Naive thymus-derived CD4-positive, alpha-beta T cell (primary cell): ENCODE measurements at regions not wholly inside any gene's neighbourhood (a gene's known extent, or its start where the extent isn't known, plus 50 kb on each side); places are given as distances from the start of the nearest gene placed in this dataset.

Experiments used
- ATAC-seq: fragments of 150-1000 bp; cut with Tn5 transposase; 2 replicates; pipeline ENCODE4 v1.10.0; 2021; ENCODE audit warnings: mild to moderate bottlenecking, moderate library complexity
- CTCF ChIA-PET: fragments of 350-600 bp; sonication (Branson Sonifier 250); formaldehyde crosslinking; loops from one replicate; lab custom pipeline; 2021; ENCODE audit warnings: antibody characterized with exemption; lab: Charles Lee
- POLR2A ChIA-PET: fragments of 350-600 bp; sonication (Branson Sonifier 250); formaldehyde crosslinking; loops from one replicate; lab custom pipeline; 2021; ENCODE audit warnings: antibody characterized with exemption, inconsistent platforms; lab: Charles Lee
- DNase-seq, 9 donors: peaks; one replicate each; pipeline versions ENCODE4 v3.0.0 to v3.0.0-alpha.2; 2020 to 2022; ENCODE audit warnings: mixed read lengths in 1 of 9
- H3K27ac ChIP-seq: one replicate; pipeline ENCODE4 v1.7.0; 2013; ENCODE audit warnings: mild to moderate bottlenecking, low read depth, low read length, moderate library complexity
- H3K27me3 ChIP-seq, 2 donors: one replicate each; pipeline ENCODE4 v1.7.0; 2013; ENCODE audit warnings: low read length in 2 of 2, mild to moderate bottlenecking in 2 of 2, moderate library complexity in 2 of 2; ENCODE audit not compliant: control insufficient read depth in 2 of 2, insufficient read depth in 2 of 2
- H3K36me3 ChIP-seq, 3 experiments: 1 replicate in 2 of 3; 2 replicates in 1 of 3; pipeline ENCODE4 v1.7.0; 2013; ENCODE audit warnings: low read length in 3 of 3, mild to moderate bottlenecking in 3 of 3, moderate library complexity in 1 of 3; ENCODE audit not compliant: insufficient read depth in 3 of 3, control insufficient read depth in 2 of 3
- H3K4me1 ChIP-seq, 2 donors: one replicate each; pipeline ENCODE4 v1.7.0; 2013; ENCODE audit warnings: low read length in 2 of 2, mild to moderate bottlenecking in 2 of 2, moderate library complexity in 1 of 2; ENCODE audit not compliant: control insufficient read depth in 2 of 2, insufficient read depth in 2 of 2
- H3K4me3 ChIP-seq: 2 replicates; pipeline ENCODE4 v1.7.0; 2013; ENCODE audit warnings: mild to moderate bottlenecking, low read length
- H3K9me3 ChIP-seq, 3 experiments: 1 replicate in 2 of 3; 2 replicates in 1 of 3; pipeline ENCODE4 v1.7.0; 2013; ENCODE audit warnings: low read length in 3 of 3; ENCODE audit not compliant: control insufficient read depth in 2 of 3
- H3K27ac Mint-ChIP-seq, 9 donors: one replicate each; pipeline ENCODE4 v1.8.0; 2020 to 2022; ENCODE audit warnings: mixed read lengths in 9 of 9, mild to moderate bottlenecking in 8 of 9, moderate library complexity in 5 of 9, inconsistent platforms in 2 of 9
- H3K27me3 Mint-ChIP-seq, 5 donors: one replicate each; pipeline ENCODE4 v1.8.0; 2021 to 2022; ENCODE audit warnings: mixed read lengths in 5 of 5, mild to moderate bottlenecking in 1 of 5
- H3K36me3 Mint-ChIP-seq, 5 donors: one replicate each; pipeline ENCODE4 v1.8.0; 2020 to 2022; ENCODE audit warnings: mixed read lengths in 5 of 5, mild to moderate bottlenecking in 3 of 5, inconsistent platforms in 1 of 5
- H3K4me1 Mint-ChIP-seq, 7 donors: one replicate each; pipeline ENCODE4 v1.8.0; 2020 to 2022; ENCODE audit warnings: mixed read lengths in 7 of 7, mild to moderate bottlenecking in 3 of 7, inconsistent platforms in 1 of 7
- H3K4me3 Mint-ChIP-seq, 10 donors: one replicate each; pipeline ENCODE4 v1.8.0; 2020 to 2022; ENCODE audit warnings: mild to moderate bottlenecking in 10 of 10, mixed read lengths in 10 of 10, moderate library complexity in 6 of 10, inconsistent platforms in 2 of 10
- H3K9me3 Mint-ChIP-seq, 11 donors: one replicate each; pipeline ENCODE4 v1.8.0; 2020 to 2022; ENCODE audit warnings: mixed read lengths in 11 of 11, mild to moderate bottlenecking in 4 of 11, inconsistent platforms in 1 of 11, moderate library complexity in 1 of 11
- intact Hi-C, 2 donors: fragments of 100-400 bp; cut with micrococcal nuclease; formaldehyde crosslinking; loops; one replicate each; pipeline ENCODE4 v1.15.1; 2023

DNA sequence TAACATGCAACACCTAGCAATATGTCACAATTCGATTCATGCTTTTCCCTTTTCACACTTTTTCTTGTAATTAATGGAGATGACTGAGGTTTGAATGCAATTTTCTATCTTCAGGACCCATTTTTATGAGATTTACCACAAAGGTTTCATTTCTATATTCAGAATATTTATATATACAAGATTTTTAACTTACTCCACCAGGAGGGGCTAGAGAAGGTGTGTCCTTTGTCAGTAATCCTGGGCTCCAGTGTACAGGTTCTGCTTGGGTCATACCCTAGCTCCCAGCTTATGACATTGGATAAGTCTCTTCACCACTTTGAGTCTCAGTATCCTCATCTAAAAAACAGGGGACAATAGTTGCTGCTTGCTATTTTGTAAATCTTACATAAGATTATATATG, 95.7 kb upstream of the SLC24A5 start:
- DNase-seq (no peak), ATAC-seq (no peak)
- H3K4me1 ChIP-seq, result no peaks in the 10 kb centered on the region
- intact Hi-C loops, result no loop called here
- POLR2A ChIA-PET, result no interaction called here
- H3K27me3 Mint-ChIP-seq, result peaks cover 0 to 23% (median 6%) of the 10 kb centered on the region in 5 donors
- no peak overlapping the region for H3K27ac Mint-ChIP-seq
- H3K4me3 ChIP-seq, result no peak overlapping the region
- peaks cover 0 to 6% (median 0%) of the 10 kb centered on the region in 11 donors for H3K9me3 Mint-ChIP-seq
- no peak overlapping the region for H3K4me3 Mint-ChIP-seq
- no peaks in the 10 kb centered on the region for H3K36me3 Mint-ChIP-seq
- CTCF ChIA-PET, result no interaction called here
- no peak overlapping the region for H3K27ac ChIP-seq
- no peaks in the 10 kb centered on the region for H3K9me3 ChIP-seq
- no peaks in the 10 kb centered on the region for H3K36me3 ChIP-seq
- no peaks in the 10 kb centered on the region for H3K27me3 ChIP-seq
- no peaks in the 10 kb centered on the region for H3K4me1 Mint-ChIP-seq

DNA sequence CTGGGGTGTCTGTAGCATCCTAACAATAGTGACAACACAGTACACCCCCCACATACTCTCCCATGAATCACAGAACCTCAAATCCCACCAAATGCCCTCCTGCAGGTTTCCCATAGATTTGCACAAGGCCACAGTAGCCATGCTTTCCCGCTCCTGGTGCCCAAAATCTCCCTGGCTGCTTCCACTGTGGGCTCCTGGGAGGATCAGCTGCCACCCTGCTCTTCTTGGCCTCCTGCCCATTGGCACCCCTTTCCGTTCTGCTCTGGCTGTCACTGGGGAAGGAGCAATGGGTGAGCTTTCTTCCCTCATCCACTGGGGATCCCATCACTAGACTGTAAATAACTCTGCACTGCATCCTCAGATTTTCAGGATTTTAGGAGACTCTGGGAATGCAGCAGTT, 92.1 kb upstream of the SLC24A5 start:
- no peak for DNase-seq
- H3K27ac ChIP-seq, result no peak overlapping the region
- intact Hi-C loops, result no loop called here
- no peaks in the 10 kb centered on the region for H3K4me1 ChIP-seq
- POLR2A ChIA-PET, result no interaction called here
- no peak overlapping the region for H3K4me3 ChIP-seq
- Mint-ChIP-seq H3K4me1 (no peaks in the 10 kb centered on the region), H3K9me3 (peaks cover 0 to 6% (median 0%) of the 10 kb centered on the region in 11 donors), H3K27me3 (peaks cover 0 to 19% (median 7%) of the 10 kb centered on the region in 5 donors), H3K27ac (no peak overlapping the region), H3K36me3 (no peaks in the 10 kb centered on the region), H3K4me3 (no peak overlapping the region)
- ATAC-seq, result no peak
- no peaks in the 10 kb centered on the region for H3K9me3 ChIP-seq
- CTCF ChIA-PET, result no interaction called here
- no peaks in the 10 kb centered on the region for H3K27me3 ChIP-seq
- H3K36me3 ChIP-seq, result no peaks in the 10 kb centered on the region

DNA sequence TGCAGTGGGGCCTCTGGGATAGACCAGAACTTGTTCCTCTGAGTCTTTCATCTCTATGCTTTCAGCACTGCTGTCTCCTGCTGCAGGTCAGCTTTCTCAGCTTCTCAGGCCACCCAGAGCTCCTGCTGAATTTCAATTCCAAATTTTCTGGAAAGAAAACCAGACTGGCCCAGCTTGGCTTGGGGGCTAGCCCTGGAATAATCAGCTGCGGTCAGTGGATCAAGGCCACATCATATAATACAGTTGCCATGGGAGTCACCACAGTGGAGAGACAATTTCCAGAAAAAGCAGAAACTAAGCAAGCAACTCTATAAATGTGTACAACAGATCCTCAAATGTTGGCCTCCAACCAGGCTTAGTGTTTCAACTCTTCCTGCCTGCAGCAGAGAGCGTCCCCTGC, 91.1 kb upstream of the SLC24A5 start:
- no peaks in the 10 kb centered on the region for H3K36me3 Mint-ChIP-seq
- no peak overlapping the region for H3K27ac Mint-ChIP-seq
- no peak overlapping the region for H3K4me3 ChIP-seq
- H3K4me1 Mint-ChIP-seq, result no peaks in the 10 kb centered on the region
- no peaks in the 10 kb centered on the region for H3K9me3 ChIP-seq
- no peak overlapping the region for H3K4me3 Mint-ChIP-seq
- ATAC-seq (no peak), DNase-seq (no peak)
- H3K27me3 ChIP-seq, result no peaks in the 10 kb centered on the region
- no peaks in the 10 kb centered on the region for H3K36me3 ChIP-seq
- no peaks in the 10 kb centered on the region for H3K4me1 ChIP-seq
- POLR2A ChIA-PET, result no interaction called here
- intact Hi-C loops, result no loop called here
- H3K27ac ChIP-seq, result no peak overlapping the region
- H3K27me3 Mint-ChIP-seq, result peaks cover 0 to 19% (median 16%) of the 10 kb centered on the region in 5 donors
- peaks cover 0 to 6% (median 0%) of the 10 kb centered on the region in 11 donors for H3K9me3 Mint-ChIP-seq
- CTCF ChIA-PET, result no interaction called here

DNA sequence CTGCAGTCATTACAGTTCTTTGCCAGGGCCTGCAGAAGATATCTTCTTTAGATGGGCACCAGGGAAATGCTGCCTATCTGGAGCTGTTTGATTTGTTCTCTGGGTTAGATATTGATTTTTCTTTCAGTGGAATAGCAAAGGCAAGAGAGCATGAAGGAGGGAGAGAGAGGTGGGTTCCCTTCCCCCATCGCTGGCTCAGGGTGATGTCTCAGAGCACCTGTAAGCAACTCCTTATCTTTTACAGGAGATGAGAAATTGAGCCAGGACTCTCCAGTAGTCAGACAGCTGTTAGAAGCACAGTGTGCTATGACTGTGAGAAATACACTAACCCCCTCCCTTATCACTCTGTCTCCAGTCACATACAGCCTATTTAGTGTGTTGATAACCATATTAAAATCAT, 89.3 kb upstream of the SLC24A5 start:
- no peaks in the 10 kb centered on the region for H3K36me3 Mint-ChIP-seq
- ATAC-seq, result no peak
- no peaks in the 10 kb centered on the region for H3K27me3 ChIP-seq
- CTCF ChIA-PET, result no interaction called here
- no peak overlapping the region for H3K4me3 Mint-ChIP-seq
- no peaks in the 10 kb centered on the region for H3K4me1 ChIP-seq
- no peak overlapping the region for H3K27ac ChIP-seq
- H3K36me3 ChIP-seq, result no peaks in the 10 kb centered on the region
- intact Hi-C loops, result no loop called here
- peaks cover 0 to 18% (median 9%) of the 10 kb centered on the region in 5 donors for H3K27me3 Mint-ChIP-seq
- H3K9me3 Mint-ChIP-seq, result peaks cover 0 to 4% (median 0%) of the 10 kb centered on the region in 11 donors
- POLR2A ChIA-PET, result no interaction called here
- no peaks in the 10 kb centered on the region for H3K9me3 ChIP-seq
- no peaks in the 10 kb centered on the region for H3K4me1 Mint-ChIP-seq
- no peak for DNase-seq
- no peak overlapping the region for H3K4me3 ChIP-seq
- no peak overlapping the region for H3K27ac Mint-ChIP-seq

DNA sequence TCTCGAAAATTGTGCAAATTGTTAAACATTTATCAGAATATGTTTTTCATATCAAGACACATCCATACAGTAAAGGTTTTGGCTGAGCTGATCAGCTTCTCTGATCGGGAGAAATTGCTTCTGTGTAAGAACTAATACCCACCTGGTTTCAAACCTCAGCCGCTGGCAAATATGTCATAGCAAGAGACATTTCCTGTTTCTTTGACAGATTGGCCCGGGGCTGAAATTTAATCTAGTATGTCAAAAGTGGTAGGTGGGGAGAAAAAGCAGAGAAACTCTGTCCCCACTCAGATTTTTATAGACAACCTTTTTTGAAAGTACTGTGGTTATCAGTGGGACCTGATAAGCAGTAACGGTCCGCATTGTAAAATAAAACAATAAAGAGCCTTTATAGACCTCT, 88.8 kb upstream of the SLC24A5 start:
- Mint-ChIP-seq H3K27me3 (peaks cover 0 to 17% (median 6%) of the 10 kb centered on the region in 5 donors), H3K9me3 (peaks cover 0 to 4% (median 0%) of the 10 kb centered on the region in 11 donors), H3K27ac (no peak overlapping the region), H3K4me1 (no peaks in the 10 kb centered on the region), H3K36me3 (no peaks in the 10 kb centered on the region), H3K4me3 (no peak overlapping the region)
- ChIA-PET CTCF (no interaction called here), POLR2A (no interaction called here)
- Histone ChIP-seq H3K36me3 (no peaks in the 10 kb centered on the region), H3K9me3 (no peaks in the 10 kb centered on the region), H3K27ac (no peak overlapping the region), H3K4me3 (no peak overlapping the region), H3K27me3 (no peaks in the 10 kb centered on the region), H3K4me1 (no peaks in the 10 kb centered on the region)
- no peak for ATAC-seq
- intact Hi-C loops, result no loop called here
- DNase-seq, result no peak

DNA sequence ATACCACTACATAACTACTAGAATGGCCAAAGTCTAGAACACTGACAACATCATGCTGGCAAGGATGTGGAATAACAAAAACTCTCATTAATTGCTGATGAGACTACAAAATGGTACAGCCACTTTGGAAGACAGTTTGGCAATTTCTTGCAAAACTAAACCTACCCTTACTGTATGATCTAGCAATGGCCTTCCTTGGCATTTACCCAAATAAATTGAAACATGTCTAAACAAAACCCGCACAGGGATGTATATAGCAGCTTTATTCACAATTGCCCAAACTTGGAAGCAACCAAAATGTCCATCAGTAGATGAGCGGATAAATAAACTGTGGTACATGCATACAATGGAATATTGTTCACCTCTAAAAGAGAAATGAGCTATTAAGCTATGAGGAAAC, 87.9 kb upstream of the SLC24A5 start:
- CTCF ChIA-PET, result no interaction called here

DNA sequence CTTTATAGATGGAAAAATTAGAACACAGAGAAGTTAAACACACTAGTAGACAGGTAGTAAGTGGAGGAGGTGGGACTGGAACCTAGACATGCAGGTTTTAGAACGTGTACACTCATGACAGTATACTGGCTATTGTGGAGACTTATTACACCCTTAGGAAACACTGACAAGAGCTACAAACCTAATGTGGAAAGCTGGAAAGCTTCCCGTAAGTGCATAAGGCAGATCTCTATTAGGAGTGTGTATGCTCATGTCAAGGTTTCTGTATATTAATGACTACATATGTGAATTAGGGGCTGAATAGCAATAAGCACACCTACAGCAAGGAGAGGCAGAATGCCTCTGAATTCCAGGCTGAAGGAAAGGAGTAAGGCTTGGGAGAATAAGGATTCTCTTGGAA, 82.6 kb upstream of the SLC24A5 start:
- Histone ChIP-seq H3K36me3 (no peaks in the 10 kb centered on the region), H3K4me3 (no peak overlapping the region), H3K27ac (no peak overlapping the region), H3K9me3 (no peaks in the 10 kb centered on the region), H3K4me1 (no peaks in the 10 kb centered on the region), H3K27me3 (no peaks in the 10 kb centered on the region)
- no peaks in the 10 kb centered on the region for H3K36me3 Mint-ChIP-seq
- DNase-seq, result no peak
- no peak overlapping the region for H3K4me3 Mint-ChIP-seq
- CTCF ChIA-PET, result no interaction called here
- POLR2A ChIA-PET, result no interaction called here
- intact Hi-C loops, result no loop called here
- H3K27ac Mint-ChIP-seq, result no peak overlapping the region
- H3K27me3 Mint-ChIP-seq, result peaks cover 0 to 38% (median 11%) of the 10 kb centered on the region in 5 donors
- H3K4me1 Mint-ChIP-seq, result no peaks in the 10 kb centered on the region
- peaks cover 0 to 5% (median 0%) of the 10 kb centered on the region in 11 donors for H3K9me3 Mint-ChIP-seq
- ATAC-seq, result no peak

More for the DNA sequence above, 87.9 kb upstream of the SLC24A5 start:
- H3K9me3 ChIP-seq, result no peaks in the 10 kb centered on the region
- intact Hi-C loops, result no loop called here
- ATAC-seq, result no peak
- no peak overlapping the region for H3K27ac ChIP-seq
- H3K4me1 ChIP-seq, result no peaks in the 10 kb centered on the region
- Mint-ChIP-seq H3K4me1 (no peaks in the 10 kb centered on the region), H3K27me3 (peaks cover 0 to 24% (median 11%) of the 10 kb centered on the region in 5 donors), H3K4me3 (no peak overlapping the region), H3K27ac (no peak overlapping the region), H3K36me3 (no peaks in the 10 kb centered on the region), H3K9me3 (peaks cover 0 to 4% (median 0%) of the 10 kb centered on the region in 11 donors)
- H3K27me3 ChIP-seq, result no peaks in the 10 kb centered on the region
- DNase-seq, result no peak
- POLR2A ChIA-PET, result no interaction called here
- H3K36me3 ChIP-seq, result no peaks in the 10 kb centered on the region
- no peak overlapping the region for H3K4me3 ChIP-seq
